Lower leg skin (tissue), 3 donors: ENCODE measurements at regions not wholly inside any gene's neighbourhood (a gene's known extent, or its start where the extent isn't known, plus 50 kb on each side); places are given as distances from the start of the nearest gene placed in this dataset.

Experiments used
- POLR2A ChIP-seq, 2 donors: fragments of 450-650 bp; IDR thresholded peaks; one replicate each; pipeline ENCODE4 v1.6.1; 2016 to 2017; ENCODE audit warnings: antibody characterized with exemption in 2 of 2, mild to moderate bottlenecking in 1 of 2, moderate library complexity in 1 of 2
- TF ChIP-seq, protein P1 (sequence below), 3 donors: fragments of 450-650 bp; IDR thresholded peaks; one replicate each; pipeline ENCODE4 v1.5.1; 2016; ENCODE audit warnings: antibody characterized with exemption in 3 of 3, mild to moderate bottlenecking in 3 of 3, moderate library complexity in 2 of 3

DNA sequence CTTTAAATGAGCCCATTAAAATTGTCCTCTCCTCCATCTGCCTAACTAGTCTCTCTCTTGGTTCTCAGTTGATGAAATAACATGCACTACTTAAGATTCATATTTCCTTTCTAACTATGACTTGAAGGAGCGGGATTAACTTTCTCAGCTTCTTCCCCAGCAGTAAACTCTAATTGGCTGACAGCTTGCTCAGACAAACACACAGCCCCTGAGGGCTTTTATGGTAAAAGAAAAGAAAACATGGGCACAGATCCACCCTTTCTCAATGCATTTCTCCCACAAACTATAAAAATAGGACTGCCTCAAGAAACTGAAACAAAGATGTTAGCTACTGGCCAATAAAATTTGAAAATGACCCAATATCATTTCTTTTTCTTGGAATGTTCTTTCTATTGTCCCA, 703.1 kb downstream of the ADGRL2 start:
- TF ChIP-seq, protein P1, sequence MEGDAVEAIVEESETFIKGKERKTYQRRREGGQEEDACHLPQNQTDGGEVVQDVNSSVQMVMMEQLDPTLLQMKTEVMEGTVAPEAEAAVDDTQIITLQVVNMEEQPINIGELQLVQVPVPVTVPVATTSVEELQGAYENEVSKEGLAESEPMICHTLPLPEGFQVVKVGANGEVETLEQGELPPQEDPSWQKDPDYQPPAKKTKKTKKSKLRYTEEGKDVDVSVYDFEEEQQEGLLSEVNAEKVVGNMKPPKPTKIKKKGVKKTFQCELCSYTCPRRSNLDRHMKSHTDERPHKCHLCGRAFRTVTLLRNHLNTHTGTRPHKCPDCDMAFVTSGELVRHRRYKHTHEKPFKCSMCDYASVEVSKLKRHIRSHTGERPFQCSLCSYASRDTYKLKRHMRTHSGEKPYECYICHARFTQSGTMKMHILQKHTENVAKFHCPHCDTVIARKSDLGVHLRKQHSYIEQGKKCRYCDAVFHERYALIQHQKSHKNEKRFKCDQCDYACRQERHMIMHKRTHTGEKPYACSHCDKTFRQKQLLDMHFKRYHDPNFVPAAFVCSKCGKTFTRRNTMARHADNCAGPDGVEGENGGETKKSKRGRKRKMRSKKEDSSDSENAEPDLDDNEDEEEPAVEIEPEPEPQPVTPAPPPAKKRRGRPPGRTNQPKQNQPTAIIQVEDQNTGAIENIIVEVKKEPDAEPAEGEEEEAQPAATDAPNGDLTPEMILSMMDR (IDR thresholded peaks at IDR 0.05), result no peak
- no peak for TF ChIP-seq POLR2A (IDR thresholded peaks at IDR 0.05)
